MCF 10A (cell line): ENCODE measurements at regions not wholly inside any gene's neighbourhood (a gene's known extent, or its start where the extent isn't known, plus 50 kb on each side); places are given as distances from the start of the nearest gene placed in this dataset.

Source experiments
- BruUV-seq: library from RNA; stranded (reverse); fragments of 400-500 nt; replicated peaks from 2 replicates; lab custom pipeline; 2021; lab: Mats Ljungman, UMichigan
- CTCF ChIA-PET: fragments of 300-600 bp; sonication (Branson Sonifier 250); formaldehyde crosslinking; extraction: SDS; loops from one replicate; lab custom pipeline; 2021; ENCODE audit warnings: antibody characterized with exemption, inconsistent platforms; lab: Yijun Ruan, JAX
- POLR2A ChIA-PET: fragments of 300-600, 350-650 bp; sonication (Branson Sonifier 250); formaldehyde crosslinking; extraction: SDS; loops from one replicate; lab custom pipeline; 2020; ENCODE audit warnings: antibody characterized with exemption, inconsistent platforms; lab: Yijun Ruan, JAX
- DNase-seq: peaks from one replicate; pipeline ENCODE4 v3.0.0-alpha.2; 2018; ENCODE audit not compliant: unreplicated experiment
- H3K27ac Mint-ChIP-seq: one replicate; pipeline ENCODE4 v1.8.0; 2022; ENCODE audit warnings: mild to moderate bottlenecking, low read depth, mixed read lengths; ENCODE audit not compliant: unreplicated experiment
- H3K27me3 Mint-ChIP-seq: one replicate; pipeline ENCODE4 v1.8.0; 2022; ENCODE audit warnings: mixed read lengths; ENCODE audit not compliant: insufficient read depth, unreplicated experiment
- H3K36me3 Mint-ChIP-seq: one replicate; pipeline ENCODE4 v1.8.0; 2022; ENCODE audit warnings: mild to moderate bottlenecking, moderate library complexity, mixed read lengths; ENCODE audit not compliant: insufficient read depth, unreplicated experiment
- H3K4me1 Mint-ChIP-seq: one replicate; pipeline ENCODE4 v1.8.0; 2022; ENCODE audit warnings: mixed read lengths; ENCODE audit not compliant: insufficient read depth, unreplicated experiment
- H3K4me3 Mint-ChIP-seq: one replicate; pipeline ENCODE4 v1.8.0; 2022; ENCODE audit warnings: mild to moderate bottlenecking, moderate library complexity, mixed read lengths; ENCODE audit not compliant: unreplicated experiment
- H3K9me3 Mint-ChIP-seq: one replicate; pipeline ENCODE4 v1.8.0; 2022; ENCODE audit warnings: mixed read lengths; ENCODE audit not compliant: unreplicated experiment
- CTCF ChIP-seq: fragments of 200-600 bp; IDR thresholded peaks from one replicate; pipeline ENCODE4 v1.8.0; 2022; ENCODE audit warnings: antibody characterized with exemption, mild to moderate bottlenecking; ENCODE audit not compliant: unreplicated experiment
- intact Hi-C: fragments of 100-400 bp; cut with micrococcal nuclease; formaldehyde crosslinking; loops from 2 replicates; pipeline ENCODE4 v1.14.1; 2022

GRCh38 chr10:42980553-42981357, 96.1 kb upstream of the RET start:
- no peaks in the 10 kb centered on the region for H3K27me3 Mint-ChIP-seq
- H3K36me3 Mint-ChIP-seq = no peaks in the 10 kb centered on the region
- no peak for DNase-seq
- POLR2A ChIA-PET = no interaction called here
- peaks cover 9% of the 10 kb centered on the region for H3K9me3 Mint-ChIP-seq
- intact Hi-C loops = no loop called here
- no peak for TF ChIP-seq CTCF
- BruUV-seq = no TSS peak
- H3K4me1 Mint-ChIP-seq = no peaks in the 10 kb centered on the region
- H3K4me3 Mint-ChIP-seq = no peak overlapping the region
- CTCF ChIA-PET = interaction anchor here (0.6 to 0.7 kb wide), 3 partner anchors 57 to 89 kb away, joined by 3 read pairs; no protein-coding TSS in a partner anchor
- H3K27ac Mint-ChIP-seq = no peak overlapping the region

GRCh38 chr10:42981358-42982236, 95.3 kb upstream of the RET start:
- H3K27me3 Mint-ChIP-seq = no peaks in the 10 kb centered on the region
- H3K4me1 Mint-ChIP-seq = no peaks in the 10 kb centered on the region

GRCh38 chr10:42982891-42983506, 93.9 kb upstream of the RET start:
- H3K4me1 Mint-ChIP-seq = no peaks in the 10 kb centered on the region
- intact Hi-C loops = no loop called here
- H3K9me3 Mint-ChIP-seq = peaks cover 9% of the 10 kb centered on the region
- H3K27me3 Mint-ChIP-seq = no peaks in the 10 kb centered on the region
- no peaks in the 10 kb centered on the region for H3K36me3 Mint-ChIP-seq
- ChIA-PET POLR2A (no interaction called here), CTCF (interaction anchor here (1.3 kb wide), 1 partner anchor 110 kb away, joined by 4 read pairs; no protein-coding TSS in a partner anchor)
- no peak overlapping the region for H3K4me3 Mint-ChIP-seq
- no peak for DNase-seq
- no TSS peak for BruUV-seq
- no peak for TF ChIP-seq CTCF
- no peak overlapping the region for H3K27ac Mint-ChIP-seq

More at GRCh38 chr10:42981358-42982236, 95.3 kb upstream of the RET start:
- no TSS peak for BruUV-seq
- ChIA-PET CTCF (interaction anchor here (0.6 to 0.7 kb wide), 4 partner anchors 56 to 424 kb away, joined by 3 read pairs; no protein-coding TSS in a partner anchor), POLR2A (no interaction called here)
- Mint-ChIP-seq H3K4me3 (no peak overlapping the region), H3K27ac (no peak overlapping the region), H3K36me3 (no peaks in the 10 kb centered on the region), H3K9me3 (peaks cover 9% of the 10 kb centered on the region)
- no peak for TF ChIP-seq CTCF
- no peak for DNase-seq
- intact Hi-C loops = no loop called here
